ENCODE measurements at regions not wholly inside any gene's neighbourhood (a gene's known extent, or its start where the extent isn't known, plus 50 kb on each side); places are given as distances from the start of the nearest gene placed in this dataset.

- H2AFZ ChIP-seq (ENCODE audit: low read depth, low read length), result no peak overlapping the region
These were observed 84.1 kb downstream of the SEC61G start for GRCh38 chr7:54674891-54675290.

GRCh38 chr7:54672519-54672918, 86.5 kb downstream of the SEC61G start:
- Histone ChIP-seq H3K27me3 (ENCODE audit: insufficient read depth, low read length, poor library complexity) (no peaks in the 10 kb centered on the region), H4K20me1 (ENCODE audit: insufficient read depth, low read length) (no peaks in the 10 kb centered on the region), H2AFZ (ENCODE audit: low read depth, low read length) (no peak overlapping the region), H3K79me2 (ENCODE audit: insufficient read depth, low read length) (no peaks in the 10 kb centered on the region), H3K4me1 (ENCODE audit: insufficient read depth, low read length) (no peaks in the 10 kb centered on the region), H3K9me3 (ENCODE audit: insufficient read depth, low read length, severe bottlenecking) (no peaks in the 10 kb centered on the region), H3K27ac (ENCODE audit: low read length) (no peak overlapping the region), H3K4me2 (ENCODE audit: insufficient read depth, low read length) (no peak overlapping the region), H3K9ac (ENCODE audit: low read depth, low read length) (no peak overlapping the region), H3K36me3 (ENCODE audit: insufficient read depth, low read length) (no peaks in the 10 kb centered on the region), H3K4me3 (ENCODE audit: low read depth in 1 of 2, low read length in 2 of 2) (no peak overlapping the region)
- ATAC-seq (ENCODE audit: insufficient read depth, low read depth), result no peak
- TF ChIP-seq CTCF (IDR thresholded peaks at IDR 0.05; ENCODE audit: borderline replicate concordance, extremely low read depth, low read length, poor library complexity, severe bottlenecking) (no peak), EZH2 (IDR thresholded peaks at IDR 0.05; ENCODE audit: borderline replicate concordance, low read depth, low read length, severe bottlenecking) (no peak)
- no peak for DNase-seq

More at GRCh38 chr7:54674891-54675290, 84.1 kb downstream of the SEC61G start:
- H3K4me2 ChIP-seq (ENCODE audit: insufficient read depth, low read length), result no peak overlapping the region
- H3K9ac ChIP-seq (ENCODE audit: low read depth, low read length), result no peak overlapping the region
- H4K20me1 ChIP-seq (ENCODE audit: insufficient read depth, low read length), result no peaks in the 10 kb centered on the region
- no peaks in the 10 kb centered on the region for H3K9me3 ChIP-seq (ENCODE audit: insufficient read depth, low read length, severe bottlenecking)
- no peaks in the 10 kb centered on the region for H3K79me2 ChIP-seq (ENCODE audit: insufficient read depth, low read length)
- no peaks in the 10 kb centered on the region for H3K36me3 ChIP-seq (ENCODE audit: insufficient read depth, low read length)
- H3K27ac ChIP-seq (ENCODE audit: low read length), result no peak overlapping the region
- DNase-seq, result no peak
- no peak overlapping the region for H3K4me3 ChIP-seq (ENCODE audit: low read depth in 1 of 2, low read length in 2 of 2)
- no peak for ATAC-seq (ENCODE audit: insufficient read depth, low read depth)
- no peaks in the 10 kb centered on the region for H3K4me1 ChIP-seq (ENCODE audit: insufficient read depth, low read length)
- TF ChIP-seq CTCF (IDR thresholded peaks at IDR 0.05; ENCODE audit: borderline replicate concordance, extremely low read depth, low read length, poor library complexity, severe bottlenecking), result no peak
- no peak for TF ChIP-seq EZH2 (IDR thresholded peaks at IDR 0.05; ENCODE audit: borderline replicate concordance, low read depth, low read length, severe bottlenecking)
- no peaks in the 10 kb centered on the region for H3K27me3 ChIP-seq (ENCODE audit: insufficient read depth, low read length, poor library complexity)

DNA sequence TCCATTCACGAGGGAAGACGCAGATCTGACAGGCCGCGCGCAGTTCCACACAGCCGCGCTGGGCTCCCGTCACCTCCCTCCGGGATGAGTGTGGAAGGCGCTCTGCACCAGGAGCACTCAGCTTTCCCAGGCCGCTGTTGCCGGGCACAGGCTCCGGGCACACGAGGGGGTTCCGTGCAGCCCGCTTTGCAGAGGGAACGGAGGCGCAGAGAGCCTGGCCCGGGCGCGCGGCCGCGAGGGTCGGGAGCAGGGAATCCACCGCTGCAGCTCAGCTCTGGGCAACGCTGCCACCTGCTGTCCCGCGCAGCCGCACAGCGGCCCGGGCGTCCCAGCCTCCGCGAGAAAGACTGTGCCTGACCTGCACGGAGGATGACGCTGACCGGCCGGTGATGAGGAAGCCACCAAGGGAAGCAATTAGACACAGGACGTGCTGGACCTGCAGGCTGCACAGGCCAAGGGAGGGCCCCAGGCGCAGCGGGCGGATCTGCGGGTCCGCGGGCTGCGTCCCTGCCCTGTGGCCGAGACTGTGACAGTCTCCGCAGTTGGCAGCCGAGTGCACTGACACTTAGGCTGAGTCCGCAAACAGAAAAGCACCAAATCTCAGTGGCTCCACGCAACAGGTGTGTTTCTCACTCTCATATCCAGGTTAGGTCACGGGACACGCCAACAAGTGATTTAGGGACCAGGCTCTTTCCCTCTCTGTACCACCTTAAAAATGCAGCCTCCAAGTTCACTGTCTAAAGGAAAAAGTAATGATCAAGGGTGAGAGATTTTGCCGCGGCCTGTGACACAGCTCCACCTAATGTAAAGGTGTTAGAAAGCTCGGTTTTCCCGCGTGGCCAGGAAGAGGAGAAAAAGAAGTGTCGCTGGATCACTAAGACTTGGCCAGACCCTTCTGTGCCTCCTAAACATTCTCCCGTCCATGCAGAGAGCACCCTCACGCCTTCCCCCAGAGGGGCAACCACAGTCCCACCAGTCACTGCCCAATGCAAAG, 94.5 kb downstream of the SEC61G start:
- Histone ChIP-seq H3K79me2 (ENCODE audit: insufficient read depth, low read length) (no peaks in the 10 kb centered on the region), H4K20me1 (ENCODE audit: insufficient read depth, low read length) (no peaks in the 10 kb centered on the region), H3K36me3 (ENCODE audit: insufficient read depth, low read length) (no peaks in the 10 kb centered on the region), H3K4me2 (ENCODE audit: insufficient read depth, low read length) (no peak overlapping the region), H3K9ac (ENCODE audit: low read depth, low read length) (no peak overlapping the region), H3K27me3 (ENCODE audit: insufficient read depth, low read length, poor library complexity) (no peaks in the 10 kb centered on the region), H3K4me3 (ENCODE audit: low read depth in 1 of 2, low read length in 2 of 2) (no peak overlapping the region), H3K9me3 (ENCODE audit: insufficient read depth, low read length, severe bottlenecking) (no peaks in the 10 kb centered on the region), H3K4me1 (ENCODE audit: insufficient read depth, low read length) (no peaks in the 10 kb centered on the region), H2AFZ (ENCODE audit: low read depth, low read length) (no peak overlapping the region), H3K27ac (ENCODE audit: low read length) (no peak overlapping the region)
- ATAC-seq (ENCODE audit: insufficient read depth, low read depth), result no peak
- TF ChIP-seq EZH2 (IDR thresholded peaks at IDR 0.05; ENCODE audit: borderline replicate concordance, low read depth, low read length, severe bottlenecking) (no peak), CTCF (IDR thresholded peaks at IDR 0.05; ENCODE audit: borderline replicate concordance, extremely low read depth, low read length, poor library complexity, severe bottlenecking) (peak; percentile 19)
- DNase-seq, result no peak
